H1 (cell line): ENCODE measurements at regions not wholly inside any gene's neighbourhood (a gene's known extent, or its start where the extent isn't known, plus 50 kb on each side); places are given as distances from the start of the nearest gene placed in this dataset.

ENCODE experiments used
- BACH1 ChIP-seq: IDR thresholded peaks from 2 replicates; pipeline ENCODE4 v1.6.1; 2012; ENCODE audit warnings: low read length, improper control_type of control experiment
- GABPA ChIP-seq: IDR thresholded peaks from 2 replicates; pipeline ENCODE4 v1.6.1; 2011; ENCODE audit warnings: mild to moderate bottlenecking, low read length, moderate library complexity, borderline replicate concordance; ENCODE audit not compliant: insufficient read depth
- KDM4A ChIP-seq: IDR thresholded peaks from one replicate; pipeline ENCODE4 v1.7.1; 2012; ENCODE audit warnings: low read depth, mild to moderate bottlenecking, moderate library complexity, low read length, inconsistent platforms; ENCODE audit not compliant: severe bottlenecking
- RFX5 ChIP-seq: IDR thresholded peaks from 2 replicates; pipeline ENCODE4 v1.6.1; 2011; ENCODE audit warnings: low read depth, low read length, improper control_type of control experiment, borderline replicate concordance
- SP2 ChIP-seq: IDR thresholded peaks from 2 replicates; pipeline ENCODE4 v1.6.1; 2012; ENCODE audit warnings: mild to moderate bottlenecking, low read length, inconsistent platforms
- TBP ChIP-seq: IDR thresholded peaks from 2 replicates; pipeline ENCODE4 v1.6.1; 2011; ENCODE audit warnings: low read depth, low read length, improper control_type of control experiment
- TF ChIP-seq, protein P1 (sequence below): fragments of 300-600 bp; sonication (generic); IDR thresholded peaks from 2 replicates; pipeline ENCODE4 v1.7.1; 2012; ENCODE audit warnings: low read length, moderate library complexity, mild to moderate bottlenecking, inconsistent platforms; ENCODE audit not compliant: insufficient replicate concordance

DNA sequence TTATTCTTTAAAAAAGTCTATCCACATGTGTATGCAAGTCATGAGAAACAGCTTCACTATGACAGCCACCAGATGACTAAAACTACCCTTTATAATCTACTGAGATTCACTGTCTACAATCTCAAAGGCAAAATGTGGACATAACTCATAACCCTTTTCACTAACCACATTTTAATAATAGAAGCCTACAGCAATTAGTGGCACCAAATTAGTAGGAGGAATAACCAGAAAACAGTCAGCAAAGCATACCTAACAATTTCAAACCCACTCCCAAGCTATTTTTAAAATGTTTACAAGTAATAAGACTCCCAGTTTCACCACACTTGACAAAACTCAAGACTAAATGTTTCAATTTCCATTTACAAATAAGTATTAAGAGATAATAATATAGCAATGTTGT, 442.9 kb downstream of the PTPRC start (continued):
- TF ChIP-seq, protein P1, sequence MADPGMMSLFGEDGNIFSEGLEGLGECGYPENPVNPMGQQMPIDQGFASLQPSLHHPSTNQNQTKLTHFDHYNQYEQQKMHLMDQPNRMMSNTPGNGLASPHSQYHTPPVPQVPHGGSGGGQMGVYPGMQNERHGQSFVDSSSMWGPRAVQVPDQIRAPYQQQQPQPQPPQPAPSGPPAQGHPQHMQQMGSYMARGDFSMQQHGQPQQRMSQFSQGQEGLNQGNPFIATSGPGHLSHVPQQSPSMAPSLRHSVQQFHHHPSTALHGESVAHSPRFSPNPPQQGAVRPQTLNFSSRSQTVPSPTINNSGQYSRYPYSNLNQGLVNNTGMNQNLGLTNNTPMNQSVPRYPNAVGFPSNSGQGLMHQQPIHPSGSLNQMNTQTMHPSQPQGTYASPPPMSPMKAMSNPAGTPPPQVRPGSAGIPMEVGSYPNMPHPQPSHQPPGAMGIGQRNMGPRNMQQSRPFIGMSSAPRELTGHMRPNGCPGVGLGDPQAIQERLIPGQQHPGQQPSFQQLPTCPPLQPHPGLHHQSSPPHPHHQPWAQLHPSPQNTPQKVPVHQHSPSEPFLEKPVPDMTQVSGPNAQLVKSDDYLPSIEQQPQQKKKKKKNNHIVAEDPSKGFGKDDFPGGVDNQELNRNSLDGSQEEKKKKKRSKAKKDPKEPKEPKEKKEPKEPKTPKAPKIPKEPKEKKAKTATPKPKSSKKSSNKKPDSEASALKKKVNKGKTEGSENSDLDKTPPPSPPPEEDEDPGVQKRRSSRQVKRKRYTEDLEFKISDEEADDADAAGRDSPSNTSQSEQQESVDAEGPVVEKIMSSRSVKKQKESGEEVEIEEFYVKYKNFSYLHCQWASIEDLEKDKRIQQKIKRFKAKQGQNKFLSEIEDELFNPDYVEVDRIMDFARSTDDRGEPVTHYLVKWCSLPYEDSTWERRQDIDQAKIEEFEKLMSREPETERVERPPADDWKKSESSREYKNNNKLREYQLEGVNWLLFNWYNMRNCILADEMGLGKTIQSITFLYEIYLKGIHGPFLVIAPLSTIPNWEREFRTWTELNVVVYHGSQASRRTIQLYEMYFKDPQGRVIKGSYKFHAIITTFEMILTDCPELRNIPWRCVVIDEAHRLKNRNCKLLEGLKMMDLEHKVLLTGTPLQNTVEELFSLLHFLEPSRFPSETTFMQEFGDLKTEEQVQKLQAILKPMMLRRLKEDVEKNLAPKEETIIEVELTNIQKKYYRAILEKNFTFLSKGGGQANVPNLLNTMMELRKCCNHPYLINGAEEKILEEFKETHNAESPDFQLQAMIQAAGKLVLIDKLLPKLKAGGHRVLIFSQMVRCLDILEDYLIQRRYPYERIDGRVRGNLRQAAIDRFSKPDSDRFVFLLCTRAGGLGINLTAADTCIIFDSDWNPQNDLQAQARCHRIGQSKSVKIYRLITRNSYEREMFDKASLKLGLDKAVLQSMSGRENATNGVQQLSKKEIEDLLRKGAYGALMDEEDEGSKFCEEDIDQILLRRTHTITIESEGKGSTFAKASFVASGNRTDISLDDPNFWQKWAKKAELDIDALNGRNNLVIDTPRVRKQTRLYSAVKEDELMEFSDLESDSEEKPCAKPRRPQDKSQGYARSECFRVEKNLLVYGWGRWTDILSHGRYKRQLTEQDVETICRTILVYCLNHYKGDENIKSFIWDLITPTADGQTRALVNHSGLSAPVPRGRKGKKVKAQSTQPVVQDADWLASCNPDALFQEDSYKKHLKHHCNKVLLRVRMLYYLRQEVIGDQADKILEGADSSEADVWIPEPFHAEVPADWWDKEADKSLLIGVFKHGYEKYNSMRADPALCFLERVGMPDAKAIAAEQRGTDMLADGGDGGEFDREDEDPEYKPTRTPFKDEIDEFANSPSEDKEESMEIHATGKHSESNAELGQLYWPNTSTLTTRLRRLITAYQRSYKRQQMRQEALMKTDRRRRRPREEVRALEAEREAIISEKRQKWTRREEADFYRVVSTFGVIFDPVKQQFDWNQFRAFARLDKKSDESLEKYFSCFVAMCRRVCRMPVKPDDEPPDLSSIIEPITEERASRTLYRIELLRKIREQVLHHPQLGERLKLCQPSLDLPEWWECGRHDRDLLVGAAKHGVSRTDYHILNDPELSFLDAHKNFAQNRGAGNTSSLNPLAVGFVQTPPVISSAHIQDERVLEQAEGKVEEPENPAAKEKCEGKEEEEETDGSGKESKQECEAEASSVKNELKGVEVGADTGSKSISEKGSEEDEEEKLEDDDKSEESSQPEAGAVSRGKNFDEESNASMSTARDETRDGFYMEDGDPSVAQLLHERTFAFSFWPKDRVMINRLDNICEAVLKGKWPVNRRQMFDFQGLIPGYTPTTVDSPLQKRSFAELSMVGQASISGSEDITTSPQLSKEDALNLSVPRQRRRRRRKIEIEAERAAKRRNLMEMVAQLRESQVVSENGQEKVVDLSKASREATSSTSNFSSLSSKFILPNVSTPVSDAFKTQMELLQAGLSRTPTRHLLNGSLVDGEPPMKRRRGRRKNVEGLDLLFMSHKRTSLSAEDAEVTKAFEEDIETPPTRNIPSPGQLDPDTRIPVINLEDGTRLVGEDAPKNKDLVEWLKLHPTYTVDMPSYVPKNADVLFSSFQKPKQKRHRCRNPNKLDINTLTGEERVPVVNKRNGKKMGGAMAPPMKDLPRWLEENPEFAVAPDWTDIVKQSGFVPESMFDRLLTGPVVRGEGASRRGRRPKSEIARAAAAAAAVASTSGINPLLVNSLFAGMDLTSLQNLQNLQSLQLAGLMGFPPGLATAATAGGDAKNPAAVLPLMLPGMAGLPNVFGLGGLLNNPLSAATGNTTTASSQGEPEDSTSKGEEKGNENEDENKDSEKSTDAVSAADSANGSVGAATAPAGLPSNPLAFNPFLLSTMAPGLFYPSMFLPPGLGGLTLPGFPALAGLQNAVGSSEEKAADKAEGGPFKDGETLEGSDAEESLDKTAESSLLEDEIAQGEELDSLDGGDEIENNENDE: no peak
- no peak for TF ChIP-seq GABPA
- TF ChIP-seq KDM4A: no peak
- no peak for TF ChIP-seq BACH1
- no peak for TF ChIP-seq TBP
- TF ChIP-seq SP2: no peak
- no peak for TF ChIP-seq RFX5
